SU-DHL-6 (cell line): ENCODE measurements at regions not wholly inside any gene's neighbourhood (a gene's known extent, or its start where the extent isn't known, plus 50 kb on each side); places are given as distances from the start of the nearest gene placed in this dataset.

Experiments used
- EZH2phosphoT487 ChIP-seq: fragments of 200-600 bp; sonication (generic), shearing (Covaris generic); conservative IDR thresholded peaks from 2 replicates; pipeline ENCODE4 v1.6.1; 2018; ENCODE audit warnings: mild to moderate bottlenecking, antibody characterized with exemption, low read length, moderate library complexity, mixed read lengths
- TF ChIP-seq, protein P1 (sequence below): fragments of 200-600 bp; sonication (generic); IDR thresholded peaks from one replicate; pipeline ENCODE4 v1.5.1; 2017; ENCODE audit warnings: antibody characterized with exemption, mild to moderate bottlenecking, low read length, moderate library complexity; ENCODE audit not compliant: insufficient read depth, poor library complexity, severe bottlenecking

DNA sequence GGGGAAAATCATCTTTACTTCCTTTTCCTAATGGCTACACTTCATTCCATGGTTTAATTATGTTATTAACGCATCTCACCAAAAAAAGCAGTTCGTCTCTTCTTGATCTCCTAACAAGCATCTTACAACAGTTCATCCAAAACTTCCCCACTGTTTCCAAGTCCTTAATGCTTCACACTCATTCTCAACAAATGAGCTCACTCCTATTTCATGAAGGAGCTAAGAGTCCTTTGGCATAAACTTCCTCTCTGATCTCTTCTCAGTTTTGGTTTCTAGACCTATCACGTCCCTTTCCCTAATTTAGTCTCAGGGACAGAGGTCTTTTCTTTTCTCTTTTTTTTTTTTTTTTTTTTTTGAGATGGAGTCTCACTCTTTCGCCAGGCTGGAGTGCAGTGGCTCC, 205.9 kb upstream of the SLC39A10 start:
- TF ChIP-seq, protein P1, sequence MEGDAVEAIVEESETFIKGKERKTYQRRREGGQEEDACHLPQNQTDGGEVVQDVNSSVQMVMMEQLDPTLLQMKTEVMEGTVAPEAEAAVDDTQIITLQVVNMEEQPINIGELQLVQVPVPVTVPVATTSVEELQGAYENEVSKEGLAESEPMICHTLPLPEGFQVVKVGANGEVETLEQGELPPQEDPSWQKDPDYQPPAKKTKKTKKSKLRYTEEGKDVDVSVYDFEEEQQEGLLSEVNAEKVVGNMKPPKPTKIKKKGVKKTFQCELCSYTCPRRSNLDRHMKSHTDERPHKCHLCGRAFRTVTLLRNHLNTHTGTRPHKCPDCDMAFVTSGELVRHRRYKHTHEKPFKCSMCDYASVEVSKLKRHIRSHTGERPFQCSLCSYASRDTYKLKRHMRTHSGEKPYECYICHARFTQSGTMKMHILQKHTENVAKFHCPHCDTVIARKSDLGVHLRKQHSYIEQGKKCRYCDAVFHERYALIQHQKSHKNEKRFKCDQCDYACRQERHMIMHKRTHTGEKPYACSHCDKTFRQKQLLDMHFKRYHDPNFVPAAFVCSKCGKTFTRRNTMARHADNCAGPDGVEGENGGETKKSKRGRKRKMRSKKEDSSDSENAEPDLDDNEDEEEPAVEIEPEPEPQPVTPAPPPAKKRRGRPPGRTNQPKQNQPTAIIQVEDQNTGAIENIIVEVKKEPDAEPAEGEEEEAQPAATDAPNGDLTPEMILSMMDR, result no peak
- TF ChIP-seq EZH2phosphoT487, result no peak
